MCF 10A (cell line): ENCODE measurements at regions not wholly inside any gene's neighbourhood (a gene's known extent, or its start where the extent isn't known, plus 50 kb on each side); places are given as distances from the start of the nearest gene placed in this dataset.
A peak's percentile ranks its signal among the peaks of the same experiment; 100 is the strongest.

Experiments
- BruUV-seq: library from RNA; stranded (reverse); fragments of 400-500 nt; replicated peaks from 2 replicates; lab custom pipeline; 2021; lab: Mats Ljungman, UMichigan
- CTCF ChIA-PET: fragments of 300-600 bp; sonication (Branson Sonifier 250); formaldehyde crosslinking; extraction: SDS; loops from one replicate; lab custom pipeline; 2021; ENCODE audit warnings: antibody characterized with exemption, inconsistent platforms; lab: Yijun Ruan, JAX
- POLR2A ChIA-PET: fragments of 300-600, 350-650 bp; sonication (Branson Sonifier 250); formaldehyde crosslinking; extraction: SDS; loops from one replicate; lab custom pipeline; 2020; ENCODE audit warnings: antibody characterized with exemption, inconsistent platforms; lab: Yijun Ruan, JAX
- DNase-seq: peaks from one replicate; pipeline ENCODE4 v3.0.0-alpha.2; 2018; ENCODE audit not compliant: unreplicated experiment
- H3K27ac Mint-ChIP-seq: one replicate; pipeline ENCODE4 v1.8.0; 2022; ENCODE audit warnings: mild to moderate bottlenecking, low read depth, mixed read lengths; ENCODE audit not compliant: unreplicated experiment
- H3K27me3 Mint-ChIP-seq: one replicate; pipeline ENCODE4 v1.8.0; 2022; ENCODE audit warnings: mixed read lengths; ENCODE audit not compliant: insufficient read depth, unreplicated experiment
- H3K36me3 Mint-ChIP-seq: one replicate; pipeline ENCODE4 v1.8.0; 2022; ENCODE audit warnings: mild to moderate bottlenecking, moderate library complexity, mixed read lengths; ENCODE audit not compliant: insufficient read depth, unreplicated experiment
- H3K4me1 Mint-ChIP-seq: one replicate; pipeline ENCODE4 v1.8.0; 2022; ENCODE audit warnings: mixed read lengths; ENCODE audit not compliant: insufficient read depth, unreplicated experiment
- H3K4me3 Mint-ChIP-seq: one replicate; pipeline ENCODE4 v1.8.0; 2022; ENCODE audit warnings: mild to moderate bottlenecking, moderate library complexity, mixed read lengths; ENCODE audit not compliant: unreplicated experiment
- H3K9me3 Mint-ChIP-seq: one replicate; pipeline ENCODE4 v1.8.0; 2022; ENCODE audit warnings: mixed read lengths; ENCODE audit not compliant: unreplicated experiment
- CTCF ChIP-seq: fragments of 200-600 bp; IDR thresholded peaks from one replicate; pipeline ENCODE4 v1.8.0; 2022; ENCODE audit warnings: antibody characterized with exemption, mild to moderate bottlenecking; ENCODE audit not compliant: unreplicated experiment
- intact Hi-C: fragments of 100-400 bp; cut with micrococcal nuclease; formaldehyde crosslinking; loops from 2 replicates; pipeline ENCODE4 v1.14.1; 2022

- intact Hi-C loops, result no loop called here
- no peak overlapping the region for H3K4me3 Mint-ChIP-seq
- ChIA-PET POLR2A (interaction anchor here (0.6 kb wide), 1 partner anchor 492 kb away, joined by 3 read pairs; no protein-coding TSS in a partner anchor), CTCF (interaction anchor here (0.7 kb wide), 1 partner anchor 103 kb away, joined by 3 read pairs; no protein-coding TSS in a partner anchor)
- TF ChIP-seq CTCF, result no peak
- H3K27me3 Mint-ChIP-seq, result no peaks in the 10 kb centered on the region
- H3K4me1 Mint-ChIP-seq, result peaks cover 33% of the 10 kb centered on the region
- peak overlapping the region; percentile 77 for H3K27ac Mint-ChIP-seq
- BruUV-seq, result no TSS peak
- H3K36me3 Mint-ChIP-seq, result no peaks in the 10 kb centered on the region
- DNase-seq, result no peak
- H3K9me3 Mint-ChIP-seq, result peaks cover 9% of the 10 kb centered on the region
Measured at GRCh38 chr5:43840424-43841125, 237.6 kb downstream of the NNT start.

DNA sequence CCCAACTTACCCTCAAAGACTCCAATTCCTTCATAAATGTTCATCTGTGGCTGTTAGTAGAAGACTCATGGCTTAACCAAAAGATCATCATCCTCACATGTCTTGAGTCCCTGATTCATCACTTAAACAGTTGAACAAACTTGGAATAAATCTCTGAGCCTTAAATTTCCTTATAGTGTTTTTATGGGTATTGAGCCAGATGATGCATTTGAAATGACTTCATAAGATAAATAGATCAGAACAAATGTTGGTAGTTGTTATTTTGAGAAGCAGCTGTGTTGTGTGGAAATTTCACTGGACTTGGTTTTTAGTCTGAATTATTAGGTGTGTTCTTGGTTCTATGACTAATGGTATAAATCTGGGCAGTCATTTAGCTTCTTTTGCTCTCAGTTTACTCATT, 236.2 kb downstream of the NNT start:
- POLR2A ChIA-PET, result interaction anchor here (0.6 to 0.7 kb wide), 2 partner anchors 21 to 61 kb away, joined by 3 to 4 read pairs; no protein-coding TSS in a partner anchor
- CTCF ChIA-PET, result interaction anchor here (0.6 to 0.9 kb wide), 2 partner anchors 39 to 492 kb away, joined by 3 read pairs; no protein-coding TSS in a partner anchor
- no peak overlapping the region for H3K4me3 Mint-ChIP-seq
- H3K27ac Mint-ChIP-seq, result peak overlapping the region; percentile 77
- H3K27me3 Mint-ChIP-seq, result no peaks in the 10 kb centered on the region
- BruUV-seq, result no TSS peak
- peak; percentile 58 for DNase-seq
- TF ChIP-seq CTCF, result no peak
- H3K4me1 Mint-ChIP-seq, result peaks cover 33% of the 10 kb centered on the region
- no peaks in the 10 kb centered on the region for H3K36me3 Mint-ChIP-seq
- intact Hi-C loops, result loop anchor here (1.0 to 10.0 kb wide), 2 partner anchors 67 to 104 kb away; no protein-coding TSS in a partner anchor
- peaks cover 9% of the 10 kb centered on the region for H3K9me3 Mint-ChIP-seq

- CTCF ChIA-PET, result no interaction called here
- intact Hi-C loops, result loop anchor here (10.0 kb wide), 1 partner anchor 103 kb away; no protein-coding TSS in a partner anchor
- Mint-ChIP-seq H3K27ac (peak overlapping the region; percentile 77), H3K9me3 (peaks cover 9% of the 10 kb centered on the region), H3K4me1 (peaks cover 33% of the 10 kb centered on the region), H3K4me3 (no peak overlapping the region), H3K36me3 (no peaks in the 10 kb centered on the region), H3K27me3 (no peaks in the 10 kb centered on the region)
- TF ChIP-seq CTCF, result no peak
- no peak for DNase-seq
- no TSS peak for BruUV-seq
- POLR2A ChIA-PET, result no interaction called here
Measured at GRCh38 chr5:43837996-43838395, 235.0 kb downstream of the NNT start.

- intact Hi-C loops, result loop anchor here (10.0 kb wide), 1 partner anchor 102 kb away; no protein-coding TSS in a partner anchor
- BruUV-seq, result no TSS peak
- TF ChIP-seq CTCF, result no peak
- Mint-ChIP-seq H3K9me3 (peaks cover under 1% of the 10 kb centered on the region), H3K4me3 (no peak overlapping the region), H3K27ac (no peak overlapping the region), H3K4me1 (peaks cover 33% of the 10 kb centered on the region), H3K36me3 (no peaks in the 10 kb centered on the region), H3K27me3 (no peaks in the 10 kb centered on the region)
- ChIA-PET POLR2A (no interaction called here), CTCF (no interaction called here)
- DNase-seq, result no peak
Measured at GRCh38 chr5:43837091-43837490, 234.1 kb downstream of the NNT start.
